Transverse colon (tissue), 4 donors: ENCODE measurements at regions not wholly inside any gene's neighbourhood (a gene's known extent, or its start where the extent isn't known, plus 50 kb on each side); places are given as distances from the start of the nearest gene placed in this dataset.

ENCODE experiments used
- EP300 ChIP-seq: sonication (generic); formaldehyde crosslinking; IDR thresholded peaks from one replicate; pipeline ENCODE4 v1.6.1; 2017; ENCODE audit warnings: antibody characterized with exemption, low read depth
- POLR2A ChIP-seq: fragments of 450-650 bp; IDR thresholded peaks from one replicate; pipeline ENCODE4 v1.6.1; 2016; ENCODE audit warnings: antibody characterized with exemption, mild to moderate bottlenecking, moderate library complexity
- POLR2AphosphoS5 ChIP-seq, 3 donors: sonication (generic); formaldehyde crosslinking; IDR thresholded peaks; one replicate each; pipeline ENCODE4 v1.6.1; 2016; ENCODE audit warnings: antibody characterized with exemption in 3 of 3
- TF ChIP-seq, protein P1 (sequence below), 5 experiments: fragments of 200-600 bp in 3 of 5; fragments of 450-650 bp in 2 of 5; sonication (generic) in 3 of 5; IDR thresholded peaks; 1 replicate in 2 of 5; 2 replicates in 3 of 5; pipeline ENCODE4 v1.5.1; 2016 to 2017; ENCODE audit warnings: antibody characterized with exemption in 5 of 5, inconsistent platforms in 3 of 5, mild to moderate bottlenecking in 2 of 5, moderate library complexity in 1 of 5

DNA sequence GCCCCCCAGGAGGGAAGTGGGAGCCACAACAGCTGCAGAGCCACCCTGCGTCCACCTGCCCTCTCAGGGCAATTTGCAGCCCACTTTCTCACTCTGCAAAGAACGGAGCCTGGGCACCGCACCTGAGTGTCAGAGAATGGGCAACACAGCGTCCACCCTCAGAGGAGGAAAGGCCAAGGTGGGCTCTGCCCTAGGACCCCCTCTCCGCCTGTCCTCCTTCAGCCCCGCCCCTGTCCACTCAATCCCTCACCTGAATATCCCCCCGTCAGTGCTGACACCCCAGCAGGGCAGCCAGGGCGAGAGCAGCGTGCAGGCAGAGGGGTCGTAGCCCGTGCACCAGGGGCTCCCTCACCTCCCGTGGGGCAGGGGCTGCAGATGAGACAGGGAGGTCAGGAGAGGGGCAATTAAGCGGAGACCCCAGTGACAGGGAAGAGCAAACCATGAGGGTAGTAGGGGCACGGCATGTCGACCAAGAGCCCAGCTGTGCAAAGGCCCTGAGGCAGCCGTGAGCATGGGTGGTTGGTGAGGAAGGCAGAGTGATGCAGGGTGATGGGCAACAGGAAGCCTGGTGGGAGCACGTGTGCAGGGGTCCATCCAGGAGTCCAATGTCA lies 140.3 kb downstream of the OLFM1 start:
- TF ChIP-seq, protein P1, sequence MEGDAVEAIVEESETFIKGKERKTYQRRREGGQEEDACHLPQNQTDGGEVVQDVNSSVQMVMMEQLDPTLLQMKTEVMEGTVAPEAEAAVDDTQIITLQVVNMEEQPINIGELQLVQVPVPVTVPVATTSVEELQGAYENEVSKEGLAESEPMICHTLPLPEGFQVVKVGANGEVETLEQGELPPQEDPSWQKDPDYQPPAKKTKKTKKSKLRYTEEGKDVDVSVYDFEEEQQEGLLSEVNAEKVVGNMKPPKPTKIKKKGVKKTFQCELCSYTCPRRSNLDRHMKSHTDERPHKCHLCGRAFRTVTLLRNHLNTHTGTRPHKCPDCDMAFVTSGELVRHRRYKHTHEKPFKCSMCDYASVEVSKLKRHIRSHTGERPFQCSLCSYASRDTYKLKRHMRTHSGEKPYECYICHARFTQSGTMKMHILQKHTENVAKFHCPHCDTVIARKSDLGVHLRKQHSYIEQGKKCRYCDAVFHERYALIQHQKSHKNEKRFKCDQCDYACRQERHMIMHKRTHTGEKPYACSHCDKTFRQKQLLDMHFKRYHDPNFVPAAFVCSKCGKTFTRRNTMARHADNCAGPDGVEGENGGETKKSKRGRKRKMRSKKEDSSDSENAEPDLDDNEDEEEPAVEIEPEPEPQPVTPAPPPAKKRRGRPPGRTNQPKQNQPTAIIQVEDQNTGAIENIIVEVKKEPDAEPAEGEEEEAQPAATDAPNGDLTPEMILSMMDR (IDR thresholded peaks at IDR 0.05), result no peak
- no peak for TF ChIP-seq POLR2A
- no peak for TF ChIP-seq EP300
- no peak for TF ChIP-seq POLR2AphosphoS5 (IDR thresholded peaks at IDR 0.05)
